Right ventricle myocardium superior (tissue), 1 donor: ENCODE measurements at regions not wholly inside any gene's neighbourhood (a gene's known extent, or its start where the extent isn't known, plus 50 kb on each side); places are given as distances from the start of the nearest gene placed in this dataset.
"Not testable (repeated sequence)": the region's sequence is repeated elsewhere in the genome, so short reads cannot be mapped to it uniquely, and the experiment has no call there.

Source experiments
- ATAC-seq: fragments of 200-7000 bp; cut with Tn5 transposase; one replicate; pipeline ENCODE4 v1.9.1; 2020; ENCODE audit warnings: mild to moderate bottlenecking; ENCODE audit not compliant: poor library complexity
- DNase-seq: peaks from one replicate; pipeline ENCODE4 v3.0.0-alpha.2; 2020
- intact Hi-C: fragments of 100-400 bp; cut with DNase I; formaldehyde crosslinking; loops from one replicate; pipeline ENCODE4 v1.11.2; 2022
- donor health status: DM: no; HTN: yes; CAD: no; lungs with severe emphysema.

GRCh38 chr7:101733713-101734475, 83.5 kb upstream of the CUX1 start:
- peak; percentile 68 for DNase-seq
- ATAC-seq: peak; percentile 91
- intact Hi-C loops: no loop called here

GRCh38 chr7:101736084-101736483, 81.3 kb upstream of the CUX1 start:
- DNase-seq (no peak), ATAC-seq (no peak)
- intact Hi-C loops: no loop called here

GRCh38 chr7:101739775-101740398, 77.5 kb upstream of the CUX1 start:
- DNase-seq (no peak), ATAC-seq (no peak)
- intact Hi-C loops: loop anchor here (10.0 kb wide), 1 partner anchor 65 kb away; no protein-coding TSS in a partner anchor

- ATAC-seq (no peak), DNase-seq (no peak)
- intact Hi-C loops: loop anchor here (10.0 kb wide), 1 partner anchor 64 kb away; no protein-coding TSS in a partner anchor
Measured at GRCh38 chr7:101740981-101741725, 76.3 kb upstream of the CUX1 start.

GRCh38 chr7:101743241-101743994, 74.0 kb upstream of the CUX1 start:
- DNase-seq: peak; percentile 64
- intact Hi-C loops: loop anchor here (10.0 kb wide), 1 partner anchor 61 kb away; no protein-coding TSS in a partner anchor
- peak; percentile 80 for ATAC-seq

GRCh38 chr7:101743995-101744360, 73.4 kb upstream of the CUX1 start:
- no peak for ATAC-seq
- no peak for DNase-seq
- intact Hi-C loops: loop anchor here (10.0 kb wide), 1 partner anchor 61 kb away; no protein-coding TSS in a partner anchor

- ATAC-seq: no peak
- intact Hi-C loops: loop anchor here (10.0 kb wide), 1 partner anchor 60 kb away; no protein-coding TSS in a partner anchor
Measured at GRCh38 chr7:101744588-101744987, 72.8 kb upstream of the CUX1 start.

GRCh38 chr7:101746314-101746713, 71.1 kb upstream of the CUX1 start:
- ATAC-seq: no peak
- intact Hi-C loops: loop anchor here (10.0 kb wide), 1 partner anchor 58 kb away; no protein-coding TSS in a partner anchor
- DNase-seq: no peak

More at GRCh38 chr7:101744588-101744987, 72.8 kb upstream of the CUX1 start:
- no peak for DNase-seq

GRCh38 chr7:101747053-101747878, 70.2 kb upstream of the CUX1 start:
- no peak for DNase-seq
- intact Hi-C loops: loop anchor here (10.0 kb wide), 1 partner anchor 58 kb away; no protein-coding TSS in a partner anchor
- ATAC-seq: no peak

- no peak for ATAC-seq
- intact Hi-C loops: loop anchor here (10.0 kb wide), 1 partner anchor 57 kb away; no protein-coding TSS in a partner anchor
Measured at GRCh38 chr7:101747879-101748345, 69.5 kb upstream of the CUX1 start.

GRCh38 chr7:101749891-101750290, 67.5 kb upstream of the CUX1 start:
- intact Hi-C loops: loop anchor here (10.0 kb wide), 1 partner anchor 55 kb away; no protein-coding TSS in a partner anchor
- ATAC-seq (no peak), DNase-seq (no peak)

More at GRCh38 chr7:101747879-101748345, 69.5 kb upstream of the CUX1 start:
- no peak for DNase-seq

GRCh38 chr7:101753316-101753715, 64.1 kb upstream of the CUX1 start:
- no peak for ATAC-seq
- no peak for DNase-seq
- intact Hi-C loops: no loop called here

GRCh38 chr7:101754424-101755159, 62.8 kb upstream of the CUX1 start:
- DNase-seq (no peak), ATAC-seq (peak; percentile 27)
- intact Hi-C loops: no loop called here

GRCh38 chr7:101757879-101758278, 59.5 kb upstream of the CUX1 start:
- DNase-seq (no peak), ATAC-seq (no peak)
- intact Hi-C loops: no loop called here

GRCh38 chr7:101758519-101758918, 58.9 kb upstream of the CUX1 start:
- DNase-seq, intact Hi-C loops: not testable (repeated sequence)

GRCh38 chr7:101764221-101764620, 53.2 kb upstream of the CUX1 start:
- DNase-seq (no peak), ATAC-seq (no peak)
- intact Hi-C loops: no loop called here

More at GRCh38 chr7:101758519-101758918, 58.9 kb upstream of the CUX1 start:
- not testable (repeated sequence) for ATAC-seq

GRCh38 chr7:101767544-101767943, 49.9 kb upstream of the CUX1 start:
- no peak for ATAC-seq

More at GRCh38 chr7:101767544-101767943, 49.9 kb upstream of the CUX1 start:
- intact Hi-C loops: no loop called here
- no peak for DNase-seq
